Keratinocyte (primary cell): ENCODE measurements at regions not wholly inside any gene's neighbourhood (a gene's known extent, or its start where the extent isn't known, plus 50 kb on each side); places are given as distances from the start of the nearest gene placed in this dataset.
A peak's percentile ranks its signal among the peaks of the same experiment; 100 is the strongest.

Source experiments
- DNase-seq: peaks from one replicate; pipeline ENCODE4 v3.0.0-alpha.2; 2011; ENCODE audit warnings: low read depth, missing footprints, low spot score
- FAIRE-seq: peaks from 2 replicates; lab custom pipeline; 2011; peaks lifted over from hg19 to GRCh38; lab: Jason Lieb, UNC
- H2AFZ ChIP-seq: 2 replicates; pipeline ENCODE4 v1.6.0; 2012; ENCODE audit warnings: low read length, control low read depth, inconsistent platforms; ENCODE audit not compliant: control insufficient read depth
- H3K27ac ChIP-seq: 2 replicates; pipeline ENCODE4 v1.5.1; 2011; ENCODE audit warnings: low read length; ENCODE audit not compliant: control insufficient read depth, insufficient read depth
- H3K27me3 ChIP-seq: 3 replicates; pipeline ENCODE4 v1.6.0; 2011; ENCODE audit warnings: low read length; ENCODE audit not compliant: control insufficient read depth, insufficient read depth; ENCODE audit errors: extremely low read depth
- H3K36me3 ChIP-seq, 2 experiments: 2 replicates in 1 of 2; 3 replicates in 1 of 2; pipeline ENCODE4 v1.5.1; 2011; ENCODE audit warnings: low read length in 2 of 2, mild to moderate bottlenecking in 1 of 2; ENCODE audit not compliant: control insufficient read depth in 2 of 2, insufficient read depth in 2 of 2; ENCODE audit errors: extremely low read depth in 1 of 2
- H3K4me1 ChIP-seq: 3 replicates; pipeline ENCODE4 v1.5.1; 2011; ENCODE audit warnings: low read length; ENCODE audit not compliant: control insufficient read depth, insufficient read depth; ENCODE audit errors: extremely low read depth
- H3K4me2 ChIP-seq: 3 replicates; pipeline ENCODE4 v1.6.0; 2011; ENCODE audit warnings: low read depth, low read length; ENCODE audit not compliant: control insufficient read depth, insufficient read depth; ENCODE audit errors: extremely low read depth
- H3K4me3 ChIP-seq, 3 experiments: fragments of 200-600 bp in 1 of 3; sonication (generic) in 1 of 3; 2 replicates in 2 of 3; 3 replicates in 1 of 3; pipeline ENCODE4 v1.5.1; 2011 to 2016; ENCODE audit warnings: low read length in 3 of 3, mild to moderate bottlenecking in 3 of 3, control low read depth in 2 of 3, inconsistent platforms in 1 of 3, low read depth in 1 of 3, mixed read lengths in 1 of 3, mixed run types in 1 of 3, moderate library complexity in 1 of 3; ENCODE audit not compliant: control insufficient read depth in 2 of 3, insufficient read depth in 2 of 3; ENCODE audit errors: extremely low read depth in 1 of 3
- H3K79me2 ChIP-seq: 2 replicates; pipeline ENCODE4 v1.6.0; 2012; ENCODE audit warnings: low read length; ENCODE audit not compliant: control insufficient read depth, insufficient read depth
- H3K9ac ChIP-seq: 3 replicates; pipeline ENCODE4 v1.6.0; 2011; ENCODE audit warnings: low read length; ENCODE audit not compliant: control insufficient read depth, insufficient read depth; ENCODE audit errors: extremely low read depth
- H3K9me1 ChIP-seq: 3 replicates; pipeline ENCODE4 v1.6.0; 2011; ENCODE audit warnings: low read length; ENCODE audit not compliant: control insufficient read depth, insufficient read depth; ENCODE audit errors: extremely low read depth
- H3K9me3 ChIP-seq: 2 replicates; pipeline ENCODE4 v1.5.1; 2012; ENCODE audit warnings: low read depth, low read length; ENCODE audit not compliant: control insufficient read depth
- H4K20me1 ChIP-seq: 3 replicates; pipeline ENCODE4 v1.6.0; 2011; ENCODE audit warnings: low read length; ENCODE audit not compliant: control insufficient read depth, insufficient read depth; ENCODE audit errors: extremely low read depth
- CTCF ChIP-seq, 3 experiments: IDR thresholded peaks in 1 of 3; conservative IDR thresholded peaks in 1 of 3; optimal IDR thresholded peaks in 1 of 3; 2 replicates in 2 of 3; 3 replicates in 1 of 3; pipeline versions ENCODE3 to v1.5.1; 2011; ENCODE audit warnings: low read length in 3 of 3, mild to moderate bottlenecking in 3 of 3, moderate library complexity in 2 of 3, control low read depth in 1 of 3, inconsistent platforms in 1 of 3; ENCODE audit not compliant: insufficient read depth in 2 of 3; ENCODE audit errors: extremely low read depth in 1 of 3
- EZH2 ChIP-seq: IDR thresholded peaks from one replicate; pipeline ENCODE4 v1.6.1; 2012; ENCODE audit warnings: inconsistent platforms, mild to moderate bottlenecking, low read length, moderate library complexity
- dilution Hi-C: fragments of 300-500 bp; cut with MboI; formaldehyde crosslinking; loops from one replicate; pipeline ENCODE4 v1.7.0; 2020; ENCODE audit warnings: low sequenced_read_pairs; ENCODE audit not compliant: extremely low pct_ligation_motif_present

GRCh38 chr21:22120616-22121266 is 1122.5 kb downstream of the NCAM2 start:
- H3K36me3 ChIP-seq = no peaks in the 10 kb centered on the region
- H3K9ac ChIP-seq = no peak overlapping the region
- H3K4me1 ChIP-seq = no peaks in the 10 kb centered on the region
- TF ChIP-seq CTCF (optimal IDR thresholded peaks at IDR 0.05 in 1 of 3, IDR thresholded peaks at IDR 0.05 in 1 of 3, conservative IDR thresholded peaks at IDR 0.05 in 1 of 3; ENCODE audit: extremely low read depth in 1 of 3, insufficient read depth in 2 of 3, low read length in 3 of 3) (peak in 2 of 3 experiments; percentile 33 to 35), EZH2 (no peak)
- dilution Hi-C loops = no loop called here
- no peak overlapping the region for H3K4me2 ChIP-seq
- H3K79me2 ChIP-seq = no peaks in the 10 kb centered on the region
- H3K4me3 ChIP-seq = no peak overlapping the region
- no peaks in the 10 kb centered on the region for H3K27me3 ChIP-seq
- H3K9me3 ChIP-seq = peaks cover 2% of the 10 kb centered on the region
- H3K27ac ChIP-seq = no peak overlapping the region
- FAIRE-seq (no peak), DNase-seq (no peak)
- H2AFZ ChIP-seq = no peak overlapping the region
- H4K20me1 ChIP-seq = no peaks in the 10 kb centered on the region
- no peaks in the 10 kb centered on the region for H3K9me1 ChIP-seq

- H3K27ac ChIP-seq = no peak overlapping the region
- no peak overlapping the region for H2AFZ ChIP-seq
- dilution Hi-C loops = no loop called here
- no peaks in the 10 kb centered on the region for H3K27me3 ChIP-seq
- no peaks in the 10 kb centered on the region for H3K4me1 ChIP-seq
- no peak overlapping the region for H3K4me3 ChIP-seq
- H3K79me2 ChIP-seq = no peaks in the 10 kb centered on the region
- TF ChIP-seq CTCF (optimal IDR thresholded peaks at IDR 0.05 in 1 of 3, IDR thresholded peaks at IDR 0.05 in 1 of 3, conservative IDR thresholded peaks at IDR 0.05 in 1 of 3; ENCODE audit: extremely low read depth in 1 of 3, insufficient read depth in 2 of 3, low read length in 3 of 3) (no peak), EZH2 (no peak)
- no peaks in the 10 kb centered on the region for H4K20me1 ChIP-seq
- DNase-seq = no peak
- no peak for FAIRE-seq
- H3K9me1 ChIP-seq = no peaks in the 10 kb centered on the region
- H3K4me2 ChIP-seq = no peak overlapping the region
- H3K9ac ChIP-seq = no peak overlapping the region
- peaks cover 2% of the 10 kb centered on the region for H3K9me3 ChIP-seq
- no peaks in the 10 kb centered on the region for H3K36me3 ChIP-seq
Measured at GRCh38 chr21:22125581-22125980, 1127.4 kb downstream of the NCAM2 start.
